ENCODE measurements at regions not wholly inside any gene's neighbourhood (a gene's known extent, or its start where the extent isn't known, plus 50 kb on each side); places are given as distances from the start of the nearest gene placed in this dataset.

DNA sequence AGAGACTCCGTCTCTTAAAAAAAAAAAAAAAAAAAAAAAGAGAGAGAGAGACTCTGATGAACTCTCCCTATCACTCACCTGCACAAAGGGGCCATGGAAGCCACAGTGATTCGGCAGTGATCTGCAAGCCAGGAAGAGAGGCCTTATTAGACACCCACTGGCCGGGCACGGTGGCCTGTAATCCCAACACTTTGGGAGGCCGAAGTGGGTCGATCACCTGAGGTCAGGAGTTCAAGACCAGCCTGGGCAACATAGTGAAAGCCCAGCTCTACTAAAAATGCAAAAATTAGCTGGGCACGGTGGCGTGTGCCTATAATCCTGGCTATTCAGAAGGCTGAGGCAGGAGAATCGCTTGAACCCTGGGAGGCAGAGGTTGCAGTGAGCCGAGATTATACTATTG is 198.5 kb upstream of the WSCD1 start:
- TF ChIP-seq, protein P1, sequence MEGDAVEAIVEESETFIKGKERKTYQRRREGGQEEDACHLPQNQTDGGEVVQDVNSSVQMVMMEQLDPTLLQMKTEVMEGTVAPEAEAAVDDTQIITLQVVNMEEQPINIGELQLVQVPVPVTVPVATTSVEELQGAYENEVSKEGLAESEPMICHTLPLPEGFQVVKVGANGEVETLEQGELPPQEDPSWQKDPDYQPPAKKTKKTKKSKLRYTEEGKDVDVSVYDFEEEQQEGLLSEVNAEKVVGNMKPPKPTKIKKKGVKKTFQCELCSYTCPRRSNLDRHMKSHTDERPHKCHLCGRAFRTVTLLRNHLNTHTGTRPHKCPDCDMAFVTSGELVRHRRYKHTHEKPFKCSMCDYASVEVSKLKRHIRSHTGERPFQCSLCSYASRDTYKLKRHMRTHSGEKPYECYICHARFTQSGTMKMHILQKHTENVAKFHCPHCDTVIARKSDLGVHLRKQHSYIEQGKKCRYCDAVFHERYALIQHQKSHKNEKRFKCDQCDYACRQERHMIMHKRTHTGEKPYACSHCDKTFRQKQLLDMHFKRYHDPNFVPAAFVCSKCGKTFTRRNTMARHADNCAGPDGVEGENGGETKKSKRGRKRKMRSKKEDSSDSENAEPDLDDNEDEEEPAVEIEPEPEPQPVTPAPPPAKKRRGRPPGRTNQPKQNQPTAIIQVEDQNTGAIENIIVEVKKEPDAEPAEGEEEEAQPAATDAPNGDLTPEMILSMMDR (conservative IDR thresholded peaks at IDR 0.05; ENCODE audit: low read depth in 2 of 2): no peak
- TF ChIP-seq EZH2 (IDR thresholded peaks at IDR 0.05; ENCODE audit: low read depth, unreplicated experiment) (no peak), POLR2AphosphoS5 (IDR thresholded peaks at IDR 0.05; ENCODE audit: low read depth) (no peak), REST (IDR thresholded peaks at IDR 0.05; ENCODE audit: unreplicated experiment) (no peak), JUNB (IDR thresholded peaks at IDR 0.05; ENCODE audit: unreplicated experiment) (no peak), ZNF462 (CRISPR knock-in tag; IDR thresholded peaks at IDR 0.05) (no peak)
